ENCODE measurements at regions not wholly inside any gene's neighbourhood (a gene's known extent, or its start where the extent isn't known, plus 50 kb on each side); places are given as distances from the start of the nearest gene placed in this dataset.
"Not testable (repeated sequence)": the region's sequence is repeated elsewhere in the genome, so short reads cannot be mapped to it uniquely, and the experiment has no call there.

GRCh38 chr3:55294557-55294956 lies 192.5 kb downstream of the WNT5A start:
- DNase-seq: no peak

- DNase-seq: no peak
These were observed 194.7 kb downstream of the WNT5A start for GRCh38 chr3:55292360-55292759.

- no peak for DNase-seq
These were observed 198.4 kb downstream of the WNT5A start for GRCh38 chr3:55288657-55289056.

- DNase-seq: peak in 1 of 14 donors; percentile 0
These were observed 200.4 kb downstream of the WNT5A start for GRCh38 chr3:55286693-55287092.

- DNase-seq: no peak
These were observed 201.9 kb downstream of the WNT5A start for GRCh38 chr3:55285156-55285555.

- no peak for DNase-seq
These were observed 203.6 kb downstream of the WNT5A start for GRCh38 chr3:55283441-55283925.

- DNase-seq: no peak
These were observed 204.1 kb downstream of the WNT5A start for GRCh38 chr3:55282994-55283393.

GRCh38 chr3:55272031-55272645 lies 215.0 kb downstream of the WNT5A start:
- no peak for DNase-seq

GRCh38 chr3:55271549-55271948 lies 215.6 kb downstream of the WNT5A start:
- no peak for DNase-seq

- DNase-seq: no peak
These were observed 216.1 kb downstream of the WNT5A start for GRCh38 chr3:55270976-55271375.

- DNase-seq: no peak
These were observed 217.5 kb downstream of the WNT5A start for GRCh38 chr3:55269636-55270035.

GRCh38 chr3:55269096-55269495 lies 218.0 kb downstream of the WNT5A start:
- DNase-seq: no peak

GRCh38 chr3:55267206-55267930 lies 219.7 kb downstream of the WNT5A start:
- DNase-seq: no peak

- no peak for DNase-seq
These were observed 222.2 kb downstream of the WNT5A start for GRCh38 chr3:55264919-55265318.

GRCh38 chr3:55252921-55253320 lies 234.2 kb downstream of the WNT5A start:
- no peak for DNase-seq

- DNase-seq: not testable (repeated sequence)
These were observed 237.9 kb downstream of the WNT5A start for GRCh38 chr3:55249156-55249555.

- no peak for DNase-seq
These were observed 239.4 kb downstream of the WNT5A start for GRCh38 chr3:55247666-55248065.

- no peak for DNase-seq
These were observed 241.1 kb downstream of the WNT5A start for GRCh38 chr3:55246033-55246432.

GRCh38 chr3:55245351-55245750 lies 241.8 kb downstream of the WNT5A start:
- no peak for DNase-seq

- DNase-seq: no peak
These were observed 242.9 kb downstream of the WNT5A start for GRCh38 chr3:55244247-55244646.

- DNase-seq: no peak
These were observed 243.4 kb downstream of the WNT5A start for GRCh38 chr3:55243678-55244077.

- DNase-seq: no peak
These were observed 244.2 kb downstream of the WNT5A start for GRCh38 chr3:55242921-55243320.

GRCh38 chr3:55241098-55241497 lies 246.0 kb downstream of the WNT5A start:
- DNase-seq: no peak

GRCh38 chr3:55235416-55235815 lies 251.7 kb downstream of the WNT5A start:
- no peak for DNase-seq
